ENCODE measurements at regions not wholly inside any gene's neighbourhood (a gene's known extent, or its start where the extent isn't known, plus 50 kb on each side); places are given as distances from the start of the nearest gene placed in this dataset.

- BruUV-seq (replicated peaks), result no TSS peak
- Histone ChIP-seq H3K4me2 (ENCODE audit: low read depth, low read length) (no peak overlapping the region), H3K27ac (ENCODE audit: extremely low read length, insufficient read depth, low read length) (no peak overlapping the region), H3K4me3 (replicated peaks in 1 of 3; ENCODE audit: insufficient read depth in 1 of 3, low read depth in 2 of 3, low read length in 3 of 3) (no peak overlapping the region), H3K36me3 (replicated peaks in 1 of 2; ENCODE audit: control insufficient read depth in 1 of 2, insufficient read depth in 2 of 2, low read length in 2 of 2) (no peaks in the 10 kb centered on the region), H3K9ac (ENCODE audit: insufficient read depth, low read depth, low read length) (no peak overlapping the region), H3K27me3 (ENCODE audit: control insufficient read depth in 1 of 2, insufficient read depth in 2 of 2, low read length in 2 of 2) (no peaks in the 10 kb centered on the region; a peak in 1 of 5 replicates), H2AFZ (ENCODE audit: low read length) (no peak overlapping the region), H3K79me2 (ENCODE audit: insufficient read depth, low read length) (no peaks in the 10 kb centered on the region), H4K20me1 (ENCODE audit: insufficient read depth, low read length) (no peaks in the 10 kb centered on the region), H3K4me1 (ENCODE audit: insufficient read depth, low read length) (no peaks in the 10 kb centered on the region), H3K9me3 (ENCODE audit: low read length) (no peaks in the 10 kb centered on the region)
- in situ Hi-C loops (cut with HindIII; ENCODE audit: extremely low pct_ligation_motif_present, low pct_unique_long_range_greater_than_20kb), result no loop called here
- ChIA-PET POLR2A (no interaction called here), CTCF (ENCODE audit: low intra/inter-chr PET ratio, low total read pairs) (no interaction called here)
- ATAC-seq (no peak), DNase-seq (ENCODE audit: low spot score) (no peak), FAIRE-seq (no peak)
- no peak for TF ChIP-seq ZBTB44 (CRISPR knock-in tag; IDR thresholded peaks at IDR 0.05)
- no peak for TF ChIP-seq GPBP1L1 (CRISPR knock-in tag; IDR thresholded peaks at IDR 0.05)
- TF ChIP-seq ZNF562 (CRISPR knock-in tag; IDR thresholded peaks at IDR 0.05; ENCODE audit: borderline replicate concordance), result no peak
- TF ChIP-seq MXD1 (CRISPR knock-in tag; IDR thresholded peaks at IDR 0.05), result no peak
- no peak for TF ChIP-seq SRSF1 (optimal IDR thresholded peaks at IDR 0.05; ENCODE audit: low read depth, low read length)
- TF ChIP-seq ZNF280B (CRISPR knock-in tag; IDR thresholded peaks at IDR 0.05; ENCODE audit: borderline replicate concordance), result no peak
- no peak for TF ChIP-seq U2AF2 (IDR thresholded peaks at IDR 0.05; ENCODE audit: low read depth, low read length)
- intact Hi-C loops (cut with micrococcal nuclease; ENCODE audit: unreplicated experiment), result no loop called here
- WGBS (ENCODE audit: low lambda C conversion rate), result 42% methylated on average over 4 of the region's 4 CpGs
Measured at GRCh38 chr6:9248133-9248532, 812.8 kb upstream of the SLC35B3 start.

All from HepG2 (cell line).